Right lobe of liver (tissue), 6 donors: ENCODE measurements at regions not wholly inside any gene's neighbourhood (a gene's known extent, or its start where the extent isn't known, plus 50 kb on each side); places are given as distances from the start of the nearest gene placed in this dataset.
"Not testable (repeated sequence)": the region's sequence is repeated elsewhere in the genome, so short reads cannot be mapped to it uniquely, and the experiment has no call there.

Experiments
- ATAC-seq, 4 donors: fragments of 200-7000 bp; cut with Tn5 transposase; one replicate each; pipeline ENCODE4 v1.9.1; 2020; ENCODE audit warnings: mild to moderate bottlenecking in 4 of 4, moderate library complexity in 4 of 4
- DNase-seq, 3 donors: peaks; one replicate each; pipeline ENCODE4 v3.0.0-alpha.2; 2020
- H3K27ac ChIP-seq, 3 donors: fragments of 200-600 bp; one replicate each; pipeline ENCODE4 v1.8.0; 2022
- H3K27me3 ChIP-seq, 2 donors: fragments of 200-600 bp; one replicate each; pipeline ENCODE4 v1.8.0; 2022
- H3K36me3 ChIP-seq, 4 donors: fragments of 200-600 bp; sonication (generic) in 1 of 4; one replicate each; pipeline versions ENCODE4 v1.5.1 to v1.8.0; 2017 to 2022; ENCODE audit warnings: control low read depth in 1 of 4
- H3K4me1 ChIP-seq, 4 donors: fragments of 200-600 bp; sonication (generic) in 1 of 4; one replicate each; pipeline versions ENCODE4 v1.5.1 to v1.8.0; 2017 to 2022; ENCODE audit warnings: control low read depth in 1 of 4
- H3K4me3 ChIP-seq, 3 donors: fragments of 200-600 bp; one replicate each; pipeline ENCODE4 v1.8.0; 2022
- H3K9me3 ChIP-seq, 4 donors: fragments of 200-600 bp; sonication (generic) in 1 of 4; one replicate each; pipeline versions ENCODE4 v1.5.1 to v1.8.0; 2017 to 2022; ENCODE audit warnings: control low read depth in 1 of 4
- CTCF ChIP-seq, 4 donors: fragments of 200-600 bp in 3 of 4; fragments of 450-650 bp in 1 of 4; IDR thresholded peaks; one replicate each; pipeline versions ENCODE4 v1.5.1 to v1.8.0; 2016 to 2022; ENCODE audit warnings: antibody characterized with exemption in 4 of 4, mild to moderate bottlenecking in 2 of 4
- POLR2A ChIP-seq: fragments of 450-650 bp; IDR thresholded peaks from one replicate; pipeline ENCODE4 v1.6.1; 2017; ENCODE audit warnings: antibody characterized with exemption, mild to moderate bottlenecking
- WGBS: methylation state at CpG from one replicate; pipeline ENCODE4 v1.1.6; 2018; ENCODE audit warnings: low coverage, low lambda C conversion rate; ENCODE audit not compliant: insufficient coverage; ENCODE audit errors: missing lambda C conversion rate; 5-methylcytosine and 5-hydroxymethylcytosine counted together
- intact Hi-C, 2 donors: fragments of 100-400 bp; cut with DNase I; formaldehyde crosslinking; loops; one replicate each; pipeline versions ENCODE4 v1.11.2 to v1.14.1; 2022
- donor health status: DM: no; HTN: yes; CAD: no.
- donor health status: DM: no; HTN: no; CAD: no.
- donor health status: DM: no; HTN: no; CAD: no.
- donor health status: DM: no; HTN: yes; CAD: no.
- donor health status: DM: no; HTN: yes; CAD: no.

- H3K4me3 ChIP-seq = no peak overlapping the region
- no peaks in the 10 kb centered on the region for H3K27me3 ChIP-seq
- no peaks in the 10 kb centered on the region for H3K36me3 ChIP-seq
- intact Hi-C loops = no loop called here
- no peak for DNase-seq
- no peak overlapping the region for H3K27ac ChIP-seq
- TF ChIP-seq CTCF (IDR thresholded peaks at IDR 0.05) (no peak), POLR2A (no peak)
- H3K9me3 ChIP-seq = no peaks in the 10 kb centered on the region
- no peaks in the 10 kb centered on the region for H3K4me1 ChIP-seq
- 55% methylated on average over 2 of the region's 2 CpGs for WGBS
- ATAC-seq = no peak
Measured at GRCh38 chr11:127950162-127950561, 637.2 kb downstream of the ETS1 start.

- no peak for ATAC-seq
- intact Hi-C loops = no loop called here
- 48% methylated on average over 4 of the region's 4 CpGs for WGBS
- H3K4me1 ChIP-seq = no peaks in the 10 kb centered on the region
- DNase-seq = no peak
- H3K4me3 ChIP-seq = no peak overlapping the region
- no peaks in the 10 kb centered on the region for H3K36me3 ChIP-seq
- no peaks in the 10 kb centered on the region for H3K9me3 ChIP-seq
- no peaks in the 10 kb centered on the region for H3K27me3 ChIP-seq
- TF ChIP-seq CTCF (IDR thresholded peaks at IDR 0.05) (no peak), POLR2A (no peak)
- H3K27ac ChIP-seq = no peak overlapping the region
Measured at GRCh38 chr11:127943763-127944162, 643.6 kb downstream of the ETS1 start.

GRCh38 chr11:127943152-127943551, 644.2 kb downstream of the ETS1 start:
- H3K27me3 ChIP-seq = no peaks in the 10 kb centered on the region
- H3K36me3 ChIP-seq = no peaks in the 10 kb centered on the region
- intact Hi-C loops = no loop called here
- no peak for DNase-seq
- no peak overlapping the region for H3K27ac ChIP-seq
- H3K4me1 ChIP-seq = no peaks in the 10 kb centered on the region
- TF ChIP-seq CTCF (IDR thresholded peaks at IDR 0.05) (no peak), POLR2A (no peak)
- ATAC-seq = no peak
- H3K9me3 ChIP-seq = no peaks in the 10 kb centered on the region
- H3K4me3 ChIP-seq = no peak overlapping the region
- 77% methylated on average over 5 of the region's 5 CpGs for WGBS

GRCh38 chr11:127941554-127941953, 645.8 kb downstream of the ETS1 start:
- not testable (repeated sequence) for H3K36me3 ChIP-seq
- peak in 3 of 4 donors; percentile 34 to 46 (median 41) for ATAC-seq
- 78% methylated on average over 15 of the region's 17 CpGs for WGBS

GRCh38 chr11:127939000-127939399, 648.4 kb downstream of the ETS1 start:
- no peak for TF ChIP-seq CTCF (IDR thresholded peaks at IDR 0.05)
- no peak for TF ChIP-seq POLR2A
- ATAC-seq = no peak
- H3K27ac ChIP-seq = no peak overlapping the region
- no peaks in the 10 kb centered on the region for H3K4me1 ChIP-seq
- no peaks in the 10 kb centered on the region for H3K27me3 ChIP-seq
- intact Hi-C loops = no loop called here
- H3K36me3 ChIP-seq = no peaks in the 10 kb centered on the region
- no peak for DNase-seq
- no peak overlapping the region for H3K4me3 ChIP-seq
- WGBS = 53% methylated on average over 3 of the region's 3 CpGs
- H3K9me3 ChIP-seq = no peaks in the 10 kb centered on the region

More at GRCh38 chr11:127941554-127941953, 645.8 kb downstream of the ETS1 start:
- DNase-seq, H3K27me3 ChIP-seq, H3K4me3 ChIP-seq, H3K9me3 ChIP-seq, H3K27ac ChIP-seq, H3K4me1 ChIP-seq, intact Hi-C loops: not testable (repeated sequence)
